ENCODE measurements at regions not wholly inside any gene's neighbourhood (a gene's known extent, or its start where the extent isn't known, plus 50 kb on each side); places are given as distances from the start of the nearest gene placed in this dataset.
"Not testable (repeated sequence)": the region's sequence is repeated elsewhere in the genome, so short reads cannot be mapped to it uniquely, and the experiment has no call there.

- Histone ChIP-seq H3K4me3 (peak overlapping the region; percentile 50 to 69), H3K4me1 (no peaks in the 10 kb centered on the region), H3K9me3 (no peaks in the 10 kb centered on the region), H3K36me3 (ENCODE audit: low read depth, missing control alignments) (no peaks in the 10 kb centered on the region), H3K27me3 (no peaks in the 10 kb centered on the region), H3K27ac (peak overlapping the region; percentile 82 to 83)
- TF ChIP-seq POLR2A (IDR thresholded peaks at IDR 0.05) (no peak), CTCF (IDR thresholded peaks at IDR 0.05) (no peak)
- intact Hi-C loops (cut with DNase I; ENCODE audit: low total_unique reads): no loop called here
- WGBS, 2 donors: 29 to 30% methylated on average over 48 to 49 of the region's 49 CpGs
- no peak for DNase-seq
Measured at GRCh38 chr17:21841839-21842238, 149.5 kb downstream of the KCNJ18 start.

- H3K4me3 ChIP-seq: peak overlapping the region; percentile 50 to 69
- TF ChIP-seq POLR2A (IDR thresholded peaks at IDR 0.05) (no peak), CTCF (IDR thresholded peaks at IDR 0.05) (no peak)
- 24 to 26% methylated on average over 131 to 132 of the region's 136 CpGs for WGBS, 2 donors
- H3K4me1 ChIP-seq: no peaks in the 10 kb centered on the region
- peak overlapping the region; percentile 82 to 83 for H3K27ac ChIP-seq
- no peaks in the 10 kb centered on the region for H3K36me3 ChIP-seq (ENCODE audit: low read depth, missing control alignments)
- H3K9me3 ChIP-seq: no peaks in the 10 kb centered on the region
- no peaks in the 10 kb centered on the region for H3K27me3 ChIP-seq
- DNase-seq: no peak
- intact Hi-C loops (cut with DNase I; ENCODE audit: low total_unique reads): no loop called here
Measured at GRCh38 chr17:21842332-21843317, 150.3 kb downstream of the KCNJ18 start.

- DNase-seq: no peak
- 32 to 36% methylated on average over 75 of the region's 75 CpGs for WGBS, 2 donors
- intact Hi-C loops (cut with DNase I; ENCODE audit: low total_unique reads): no loop called here
- H3K4me1 ChIP-seq: no peaks in the 10 kb centered on the region
- H3K9me3 ChIP-seq: no peaks in the 10 kb centered on the region
- H3K27ac ChIP-seq: peak overlapping the region; percentile 82 to 83
- H3K4me3 ChIP-seq: peak overlapping the region; percentile 50 to 69
- no peaks in the 10 kb centered on the region for H3K36me3 ChIP-seq (ENCODE audit: low read depth, missing control alignments)
- H3K27me3 ChIP-seq: no peaks in the 10 kb centered on the region
- TF ChIP-seq CTCF (IDR thresholded peaks at IDR 0.05): no peak
- TF ChIP-seq POLR2A (IDR thresholded peaks at IDR 0.05): no peak
Measured at GRCh38 chr17:21843318-21843865, 151.1 kb downstream of the KCNJ18 start.

- Histone ChIP-seq H3K4me1 (no peaks in the 10 kb centered on the region), H3K9me3 (no peaks in the 10 kb centered on the region), H3K4me3 (peak overlapping the region; percentile 50 to 69), H3K27ac (peak overlapping the region; percentile 82 to 83), H3K36me3 (ENCODE audit: low read depth, missing control alignments) (no peaks in the 10 kb centered on the region), H3K27me3 (no peaks in the 10 kb centered on the region)
- no peak for DNase-seq
- 28 to 34% methylated on average over 61 to 72 of the region's 72 CpGs for WGBS, 2 donors
- intact Hi-C loops (cut with DNase I; ENCODE audit: low total_unique reads): no loop called here
- TF ChIP-seq CTCF (IDR thresholded peaks at IDR 0.05): no peak
- TF ChIP-seq POLR2A (IDR thresholded peaks at IDR 0.05): no peak
Measured at GRCh38 chr17:21843951-21844590, 151.7 kb downstream of the KCNJ18 start.

- H3K27me3 ChIP-seq; H3K36me3 ChIP-seq (ENCODE audit: low read depth, missing control alignments); H3K4me3 ChIP-seq; intact Hi-C loops (cut with DNase I; ENCODE audit: low total_unique reads); H3K9me3 ChIP-seq; H3K27ac ChIP-seq; H3K4me1 ChIP-seq; DNase-seq: not testable (repeated sequence)
- WGBS, 2 donors: 55 to 57% methylated on average over 4 of the region's 4 CpGs
Measured at GRCh38 chr17:21848510-21848909, 156.2 kb downstream of the KCNJ18 start.

GRCh38 chr17:21849030-21849429 lies 156.7 kb downstream of the KCNJ18 start:
- DNase-seq; H3K9me3 ChIP-seq; H3K4me3 ChIP-seq; intact Hi-C loops (cut with DNase I; ENCODE audit: low total_unique reads); H3K27ac ChIP-seq; H3K4me1 ChIP-seq; H3K36me3 ChIP-seq (ENCODE audit: low read depth, missing control alignments); H3K27me3 ChIP-seq: not testable (repeated sequence)
- WGBS, 2 donors: 35 to 38% methylated on average over 2 of the region's 2 CpGs

- DNase-seq; H3K4me3 ChIP-seq; H3K9me3 ChIP-seq; H3K4me1 ChIP-seq; H3K27ac ChIP-seq; H3K27me3 ChIP-seq; intact Hi-C loops (cut with DNase I; ENCODE audit: low total_unique reads); H3K36me3 ChIP-seq (ENCODE audit: low read depth, missing control alignments): not testable (repeated sequence)
- 61 to 62% methylated on average over 5 of the region's 5 CpGs for WGBS, 2 donors
Measured at GRCh38 chr17:21850614-21851013, 158.3 kb downstream of the KCNJ18 start.
